ENCODE measurements at regions not wholly inside any gene's neighbourhood (a gene's known extent, or its start where the extent isn't known, plus 50 kb on each side); places are given as distances from the start of the nearest gene placed in this dataset.
"Not testable (repeated sequence)": the region's sequence is repeated elsewhere in the genome, so short reads cannot be mapped to it uniquely, and the experiment has no call there.

DNA sequence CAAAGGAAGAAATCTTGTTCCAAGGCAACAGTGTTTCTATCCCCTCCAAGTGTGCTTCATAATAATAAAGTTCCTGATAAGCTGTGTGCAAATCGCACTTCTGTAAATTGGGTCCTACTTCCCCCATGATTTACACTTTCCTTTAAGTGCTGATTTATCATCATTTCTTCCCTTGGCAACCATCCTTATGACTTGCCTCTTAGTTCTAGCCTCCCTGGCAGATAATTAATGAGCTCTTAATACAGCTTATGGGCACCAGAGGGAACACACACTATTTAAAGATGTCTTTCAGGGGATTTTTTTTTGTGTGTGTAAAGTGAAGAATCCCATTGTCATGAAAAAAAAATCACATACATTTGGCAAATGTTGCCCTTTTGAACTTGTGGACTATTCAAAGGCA is 101.6 kb upstream of the MPHOSPH6 start:
- DNase-seq (ENCODE audit: low read depth, low spot score) (no peak), FAIRE-seq (no peak)
- Histone ChIP-seq H3K36me3 (ENCODE audit: control insufficient read depth in 2 of 2, extremely low read depth in 1 of 2, insufficient read depth in 2 of 2, low read length in 2 of 2) (no peaks in the 10 kb centered on the region), H3K27ac (ENCODE audit: insufficient read depth, low read depth, low read length) (no peak overlapping the region), H3K9ac (replicated peaks; ENCODE audit: extremely low read depth, insufficient read depth, low read length) (no peak overlapping the region), H3K79me2 (ENCODE audit: control insufficient read depth, insufficient read depth, low read length) (no peaks in the 10 kb centered on the region), H3K9me3 (replicated peaks; ENCODE audit: control insufficient read depth, insufficient read depth, low read length) (no peaks in the 10 kb centered on the region), H3K27me3 (ENCODE audit: control insufficient read depth in 2 of 2, insufficient read depth in 2 of 2, low read length in 2 of 2) (no peaks in the 10 kb centered on the region), H3K4me1 (ENCODE audit: control insufficient read depth, extremely low read depth, insufficient read depth, low read length) (no peaks in the 10 kb centered on the region), H4K20me1 (replicated peaks; ENCODE audit: control insufficient read depth, extremely low read depth, insufficient read depth, low read length) (no peaks in the 10 kb centered on the region), H3K4me3 (replicated peaks in 1 of 3; ENCODE audit: insufficient read depth in 1 of 3, low read depth in 1 of 3, low read length in 3 of 3) (no peak overlapping the region), H2AFZ (ENCODE audit: low read depth, low read length) (no peak overlapping the region), H3K4me2 (ENCODE audit: insufficient read depth, low read length) (no peak overlapping the region), H3K9me1 (replicated peaks; ENCODE audit: control insufficient read depth, extremely low read depth, insufficient read depth, low read length) (no peaks in the 10 kb centered on the region)
- ChIA-PET POLR2A (no interaction called here), CTCF (interaction anchor here (1.4 to 2.6 kb wide), 2 partner anchors 8 to 185 kb away, joined by 5 to 16 read pairs; no protein-coding TSS in a partner anchor)
- dilution Hi-C loops (cut with MboI; ENCODE audit: extremely low pct_ligation_motif_present, low sequenced_read_pairs), result no loop called here
- TF ChIP-seq, protein P1, sequence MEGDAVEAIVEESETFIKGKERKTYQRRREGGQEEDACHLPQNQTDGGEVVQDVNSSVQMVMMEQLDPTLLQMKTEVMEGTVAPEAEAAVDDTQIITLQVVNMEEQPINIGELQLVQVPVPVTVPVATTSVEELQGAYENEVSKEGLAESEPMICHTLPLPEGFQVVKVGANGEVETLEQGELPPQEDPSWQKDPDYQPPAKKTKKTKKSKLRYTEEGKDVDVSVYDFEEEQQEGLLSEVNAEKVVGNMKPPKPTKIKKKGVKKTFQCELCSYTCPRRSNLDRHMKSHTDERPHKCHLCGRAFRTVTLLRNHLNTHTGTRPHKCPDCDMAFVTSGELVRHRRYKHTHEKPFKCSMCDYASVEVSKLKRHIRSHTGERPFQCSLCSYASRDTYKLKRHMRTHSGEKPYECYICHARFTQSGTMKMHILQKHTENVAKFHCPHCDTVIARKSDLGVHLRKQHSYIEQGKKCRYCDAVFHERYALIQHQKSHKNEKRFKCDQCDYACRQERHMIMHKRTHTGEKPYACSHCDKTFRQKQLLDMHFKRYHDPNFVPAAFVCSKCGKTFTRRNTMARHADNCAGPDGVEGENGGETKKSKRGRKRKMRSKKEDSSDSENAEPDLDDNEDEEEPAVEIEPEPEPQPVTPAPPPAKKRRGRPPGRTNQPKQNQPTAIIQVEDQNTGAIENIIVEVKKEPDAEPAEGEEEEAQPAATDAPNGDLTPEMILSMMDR (IDR thresholded peaks at IDR 0.05; ENCODE audit: extremely low read depth in 1 of 2, insufficient read depth in 1 of 2, low read depth in 1 of 2, low read length in 2 of 2), result no peak
- TF ChIP-seq EZH2 (IDR thresholded peaks at IDR 0.05; ENCODE audit: borderline replicate concordance, low read depth, low read length, severe bottlenecking) (no peak), MYC (IDR thresholded peaks at IDR 0.05; ENCODE audit: low read depth, low read length) (no peak), POLR2A (IDR thresholded peaks at IDR 0.05; ENCODE audit: low read depth, low read length) (no peak)
- no TSS peak for BruUV-seq (replicated peaks)
- intact Hi-C loops (cut with micrococcal nuclease), result no loop called here

DNA sequence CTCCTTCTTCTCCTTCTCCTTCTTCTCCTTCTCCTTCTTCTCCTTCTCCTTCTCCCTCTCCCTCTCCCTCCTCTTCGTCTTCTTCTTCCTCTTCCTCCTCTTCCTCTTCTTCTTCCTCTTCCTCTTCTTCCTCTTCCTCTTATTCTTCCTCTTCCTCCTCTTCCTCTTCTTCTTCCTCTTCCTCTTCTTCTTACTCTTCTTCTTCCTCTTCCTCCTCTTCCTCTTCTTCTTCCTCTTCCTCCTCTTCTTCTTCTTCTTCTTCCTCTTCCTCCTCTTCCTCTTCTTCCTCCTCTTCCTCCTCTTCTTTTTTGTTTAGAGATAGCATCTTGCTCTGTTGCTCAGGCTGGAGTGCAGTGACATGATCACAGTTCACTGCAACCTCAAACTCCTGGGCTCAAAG is 97.7 kb upstream of the MPHOSPH6 start:
- POLR2A ChIA-PET; H3K36me3 ChIP-seq (ENCODE audit: control insufficient read depth in 2 of 2, extremely low read depth in 1 of 2, insufficient read depth in 2 of 2, low read length in 2 of 2); FAIRE-seq; BruUV-seq (replicated peaks); H3K9me3 ChIP-seq (replicated peaks; ENCODE audit: control insufficient read depth, insufficient read depth, low read length); H3K4me1 ChIP-seq (ENCODE audit: control insufficient read depth, extremely low read depth, insufficient read depth, low read length); H3K9ac ChIP-seq (replicated peaks; ENCODE audit: extremely low read depth, insufficient read depth, low read length); H3K4me2 ChIP-seq (ENCODE audit: insufficient read depth, low read length); H2AFZ ChIP-seq (ENCODE audit: low read depth, low read length); H3K27ac ChIP-seq (ENCODE audit: insufficient read depth, low read depth, low read length); dilution Hi-C loops (cut with MboI; ENCODE audit: extremely low pct_ligation_motif_present, low sequenced_read_pairs); H3K79me2 ChIP-seq (ENCODE audit: control insufficient read depth, insufficient read depth, low read length); H3K4me3 ChIP-seq (replicated peaks in 1 of 3; ENCODE audit: insufficient read depth in 1 of 3, low read depth in 1 of 3, low read length in 3 of 3); H3K9me1 ChIP-seq (replicated peaks; ENCODE audit: control insufficient read depth, extremely low read depth, insufficient read depth, low read length); H3K27me3 ChIP-seq (ENCODE audit: control insufficient read depth in 2 of 2, insufficient read depth in 2 of 2, low read length in 2 of 2); DNase-seq (ENCODE audit: low read depth, low spot score); H4K20me1 ChIP-seq (replicated peaks; ENCODE audit: control insufficient read depth, extremely low read depth, insufficient read depth, low read length): not testable (repeated sequence)
- CTCF ChIA-PET, result interaction anchor here (0.7 kb wide), 1 partner anchor 1088 kb away, joined by 3 read pairs; no protein-coding TSS in a partner anchor
- intact Hi-C loops (cut with micrococcal nuclease), result loop anchor here (10.0 kb wide), 1 partner anchor 317 kb away; no protein-coding TSS in a partner anchor

All from endothelial cell of umbilical vein (primary cell).